T-cell (primary cell): ENCODE measurements at regions not wholly inside any gene's neighbourhood (a gene's known extent, or its start where the extent isn't known, plus 50 kb on each side); places are given as distances from the start of the nearest gene placed in this dataset.

ENCODE experiments used
- ATAC-seq, 4 experiments: fragments of 200-7000 bp in 3 of 4; fragments of 150-1000 bp in 1 of 4; cut with Tn5 transposase; replicated peaks in 1 of 4; 1 replicate in 3 of 4; 2 replicates in 1 of 4; pipeline ENCODE4 v1.10.0; 2021; ENCODE audit warnings: moderate library complexity in 3 of 4, mild to moderate bottlenecking in 2 of 4, moderate number of reproducible peaks in 1 of 4
- CTCF ChIA-PET, 2 donors: fragments of 300-600 bp; sonication (Branson Sonifier 250); formaldehyde crosslinking; loops; one replicate each; lab custom pipeline; 2022; ENCODE audit warnings: antibody characterized with exemption in 2 of 2; lab: Charles Lee
- POLR2A ChIA-PET, 2 donors: fragments of 300-600 bp; sonication (Branson Sonifier 250); formaldehyde crosslinking; loops; one replicate each; lab custom pipeline; 2022; ENCODE audit warnings: antibody characterized with exemption in 2 of 2; lab: Charles Lee
- DNase-seq, 35 experiments: peaks; one replicate each; pipeline versions ENCODE4 v3.0.0 to v3.0.0-alpha.2; 2013 to 2023
- H3K27ac ChIP-seq: one replicate; pipeline ENCODE4 v1.5.1; 2013; ENCODE audit warnings: low read length
- H3K27me3 ChIP-seq, 2 experiments: replicated peaks in 1 of 2; 1 replicate in 1 of 2; 2 replicates in 1 of 2; pipeline versions ENCODE4 v1.6.1 to v1.7.0; 2013; ENCODE audit warnings: low read length in 1 of 2, mixed read lengths in 1 of 2; ENCODE audit not compliant: control insufficient read depth in 2 of 2, insufficient read depth in 2 of 2; ENCODE audit errors: extremely low read depth in 1 of 2
- H3K36me3 ChIP-seq, 2 donors: 1 replicate in 1 of 2; 2 replicates in 1 of 2; pipeline versions ENCODE4 v1.6.1 to v1.7.0; 2013; ENCODE audit warnings: low read length in 1 of 2; ENCODE audit not compliant: control insufficient read depth in 2 of 2, insufficient read depth in 1 of 2; ENCODE audit errors: extremely low read depth in 1 of 2
- H3K4me1 ChIP-seq, 2 experiments: 1 replicate in 1 of 2; 2 replicates in 1 of 2; pipeline versions ENCODE4 v1.6.1 to v1.7.0; 2013; ENCODE audit warnings: low read length in 2 of 2, mixed read lengths in 1 of 2; ENCODE audit not compliant: insufficient read depth in 2 of 2, control insufficient read depth in 1 of 2; ENCODE audit errors: extremely low read depth in 1 of 2
- H3K4me3 ChIP-seq, 2 donors: 1 replicate in 1 of 2; 2 replicates in 1 of 2; pipeline versions ENCODE4 v1.5.1 to v1.7.0; 2013; ENCODE audit warnings: mild to moderate bottlenecking in 2 of 2, low read length in 1 of 2, moderate library complexity in 1 of 2; ENCODE audit not compliant: control insufficient read depth in 1 of 2; ENCODE audit errors: extremely low read depth in 1 of 2
- H3K9me3 ChIP-seq: 2 replicates; pipeline ENCODE4 v1.7.0; 2013
- H3K27ac Mint-ChIP-seq, 2 donors: one replicate each; pipeline ENCODE4 v1.8.0; 2020 to 2021; ENCODE audit warnings: mild to moderate bottlenecking in 2 of 2, mixed read lengths in 2 of 2
- H3K27me3 Mint-ChIP-seq, 2 donors: one replicate each; pipeline ENCODE4 v1.8.0; 2021 to 2022; ENCODE audit warnings: mixed read lengths in 2 of 2
- H3K36me3 Mint-ChIP-seq: one replicate; pipeline ENCODE4 v1.8.0; 2021; ENCODE audit warnings: mixed read lengths
- H3K4me1 Mint-ChIP-seq, 3 donors: one replicate each; pipeline ENCODE4 v1.8.0; 2020 to 2022; ENCODE audit warnings: mixed read lengths in 3 of 3, mild to moderate bottlenecking in 1 of 3
- H3K4me3 Mint-ChIP-seq, 3 donors: one replicate each; pipeline ENCODE4 v1.8.0; 2020 to 2022; ENCODE audit warnings: mild to moderate bottlenecking in 3 of 3, mixed read lengths in 3 of 3, moderate library complexity in 3 of 3
- H3K9me3 Mint-ChIP-seq, 3 donors: one replicate each; pipeline ENCODE4 v1.8.0; 2020 to 2022; ENCODE audit warnings: mixed read lengths in 3 of 3
- WGBS: methylation state at CpG from one replicate; pipeline ENCODE4 v1.1.5; 2013; ENCODE audit warnings: missing lambda C conversion rate; ENCODE audit not compliant: insufficient coverage; 5-methylcytosine and 5-hydroxymethylcytosine counted together

DNA sequence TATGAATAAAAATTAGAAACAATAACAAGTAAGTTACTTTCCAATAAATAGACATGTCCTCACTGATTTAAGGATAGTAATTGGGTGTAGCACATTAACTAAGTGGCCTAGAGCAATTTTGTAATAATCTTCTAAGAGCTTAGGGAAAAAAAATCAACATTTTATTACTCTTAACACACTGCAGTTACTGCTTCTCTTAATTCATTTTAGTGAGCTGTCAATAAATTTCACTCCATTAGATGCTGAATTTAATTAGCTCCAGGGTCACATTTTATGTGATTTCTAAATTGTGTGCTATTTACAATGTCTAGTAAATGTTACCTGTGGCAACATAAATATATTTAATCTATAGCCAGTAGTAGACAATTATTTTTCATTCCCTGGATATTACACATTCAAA lies 612.0 kb downstream of the C4orf33 start:
- POLR2A ChIA-PET: no interaction called here
- no peaks in the 10 kb centered on the region for H3K36me3 Mint-ChIP-seq
- no peaks in the 10 kb centered on the region for H3K9me3 ChIP-seq
- H3K9me3 Mint-ChIP-seq: peaks cover 0 to 8% (median 5%) of the 10 kb centered on the region in 3 donors
- no peaks in the 10 kb centered on the region for H3K27me3 Mint-ChIP-seq
- no peak overlapping the region for H3K4me3 ChIP-seq
- no peak overlapping the region for H3K4me3 Mint-ChIP-seq
- CTCF ChIA-PET: no interaction called here
- DNase-seq: no peak
- H3K27ac ChIP-seq: no peak overlapping the region
- no peak overlapping the region for H3K27ac Mint-ChIP-seq
- no peaks in the 10 kb centered on the region for H3K36me3 ChIP-seq
- ATAC-seq: no peak
- no peaks in the 10 kb centered on the region for H3K27me3 ChIP-seq
- peaks cover 0 to 2% (median 0%) of the 10 kb centered on the region in 3 donors for H3K4me1 Mint-ChIP-seq
- peaks cover 0 to 22% of the 10 kb centered on the region in 2 experiments for H3K4me1 ChIP-seq

DNA sequence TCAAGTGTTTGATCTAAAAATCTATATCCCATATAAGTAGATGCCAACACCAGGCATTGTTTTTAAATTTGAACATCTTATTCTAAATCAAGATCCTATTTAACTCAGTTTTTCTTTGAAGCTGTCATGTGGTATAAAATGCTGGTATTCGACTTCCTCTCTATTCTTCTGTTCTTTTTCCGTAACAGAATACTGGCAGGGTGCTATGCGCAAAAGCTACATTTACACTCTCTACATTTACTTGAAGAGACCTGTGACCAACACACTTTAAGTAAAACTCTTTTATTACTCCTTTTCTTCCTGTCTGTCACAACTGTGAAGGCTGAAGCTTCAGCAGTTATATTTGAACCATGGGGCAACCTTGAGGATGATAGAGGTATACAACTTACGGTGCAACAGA lies 612.8 kb downstream of the C4orf33 start:
- Mint-ChIP-seq H3K4me1 (peaks cover 0 to 2% (median 0%) of the 10 kb centered on the region in 3 donors), H3K4me3 (no peak overlapping the region), H3K36me3 (no peaks in the 10 kb centered on the region), H3K27ac (no peak overlapping the region), H3K9me3 (peaks cover 0 to 8% (median 5%) of the 10 kb centered on the region in 3 donors), H3K27me3 (no peaks in the 10 kb centered on the region)
- Histone ChIP-seq H3K36me3 (no peaks in the 10 kb centered on the region), H3K4me1 (peaks cover 0 to 22% of the 10 kb centered on the region in 2 experiments), H3K27me3 (no peaks in the 10 kb centered on the region), H3K9me3 (no peaks in the 10 kb centered on the region), H3K27ac (no peak overlapping the region), H3K4me3 (no peak overlapping the region)
- ATAC-seq: peak in 1 of 4 experiments; percentile 16
- WGBS: no CpG with 5 or more reads among the region's 4 CpGs
- no peak for DNase-seq
- POLR2A ChIA-PET: no interaction called here
- CTCF ChIA-PET: no interaction called here

DNA sequence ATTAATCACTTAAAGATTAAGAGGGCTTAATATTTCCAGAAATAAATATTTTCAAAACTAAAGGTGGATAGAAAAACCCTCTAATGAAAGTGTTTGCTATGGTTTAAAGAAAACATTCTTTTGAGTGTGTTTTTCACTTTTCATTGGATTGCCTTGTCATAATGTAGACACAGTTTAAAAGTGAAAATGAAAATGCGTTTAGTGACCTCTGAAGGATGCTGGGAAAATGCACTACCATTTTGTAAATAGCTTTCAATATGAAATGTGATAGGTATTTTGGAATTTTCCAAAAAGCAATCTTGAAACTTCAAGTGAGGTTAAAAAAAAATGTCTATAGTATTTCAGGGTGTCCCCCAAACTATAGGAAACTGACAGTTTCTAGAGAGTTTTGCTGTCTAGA lies 642.2 kb downstream of the C4orf33 start:
- no peaks in the 10 kb centered on the region for H3K9me3 ChIP-seq
- POLR2A ChIA-PET: no interaction called here
- no peak overlapping the region for H3K27ac ChIP-seq
- CTCF ChIA-PET: no interaction called here
- H3K4me3 Mint-ChIP-seq: no peak overlapping the region
- no peaks in the 10 kb centered on the region for H3K4me1 Mint-ChIP-seq
- no peak overlapping the region for H3K4me3 ChIP-seq
- no peak for ATAC-seq
- H3K36me3 ChIP-seq: no peaks in the 10 kb centered on the region
- H3K9me3 Mint-ChIP-seq: peaks cover 0 to 8% (median 0%) of the 10 kb centered on the region in 3 donors
- no peaks in the 10 kb centered on the region for H3K4me1 ChIP-seq
- no peaks in the 10 kb centered on the region for H3K27me3 ChIP-seq
- no peaks in the 10 kb centered on the region for H3K27me3 Mint-ChIP-seq
- DNase-seq: no peak
- no peaks in the 10 kb centered on the region for H3K36me3 Mint-ChIP-seq
- 50% methylated on average over 1 of the region's 1 CpG for WGBS
- H3K27ac Mint-ChIP-seq: no peak overlapping the region

DNA sequence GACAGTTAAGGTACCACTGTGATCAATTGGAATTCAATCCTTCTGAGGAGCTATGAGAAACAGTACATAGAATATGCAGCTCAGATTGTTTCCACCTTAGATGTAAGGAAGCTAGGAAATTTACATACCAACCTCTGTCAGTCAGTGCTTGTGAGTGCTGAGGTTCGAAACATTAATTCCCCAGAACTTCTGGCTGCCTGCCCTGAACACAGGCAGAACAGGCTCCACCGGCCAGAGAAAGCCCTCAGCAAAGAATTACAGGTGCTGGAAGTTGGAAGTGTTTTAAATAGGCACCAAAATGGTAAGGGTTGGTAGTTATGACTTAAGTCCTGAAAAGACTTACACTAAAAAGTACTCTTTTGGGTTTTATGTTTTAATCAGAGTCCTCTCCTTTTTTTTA lies 651.8 kb downstream of the C4orf33 start:
- no peak overlapping the region for H3K4me3 Mint-ChIP-seq
- Histone ChIP-seq H3K27me3 (no peaks in the 10 kb centered on the region), H3K4me1 (no peaks in the 10 kb centered on the region), H3K36me3 (no peaks in the 10 kb centered on the region), H3K9me3 (no peaks in the 10 kb centered on the region), H3K27ac (no peak overlapping the region), H3K4me3 (no peak overlapping the region)
- CTCF ChIA-PET: no interaction called here
- POLR2A ChIA-PET: interaction anchor here in 1 of 2 donors (0.6 kb wide), 1 partner anchor 28 kb away, joined by 3 read pairs; no protein-coding TSS in a partner anchor
- WGBS: no CpG with 5 or more reads among the region's 2 CpGs
- ATAC-seq (no peak), DNase-seq (no peak)
- H3K27me3 Mint-ChIP-seq: no peaks in the 10 kb centered on the region
- no peak overlapping the region for H3K27ac Mint-ChIP-seq
- H3K9me3 Mint-ChIP-seq: peaks cover 0 to 11% (median 4%) of the 10 kb centered on the region in 3 donors
- no peaks in the 10 kb centered on the region for H3K36me3 Mint-ChIP-seq
- H3K4me1 Mint-ChIP-seq: no peaks in the 10 kb centered on the region

DNA sequence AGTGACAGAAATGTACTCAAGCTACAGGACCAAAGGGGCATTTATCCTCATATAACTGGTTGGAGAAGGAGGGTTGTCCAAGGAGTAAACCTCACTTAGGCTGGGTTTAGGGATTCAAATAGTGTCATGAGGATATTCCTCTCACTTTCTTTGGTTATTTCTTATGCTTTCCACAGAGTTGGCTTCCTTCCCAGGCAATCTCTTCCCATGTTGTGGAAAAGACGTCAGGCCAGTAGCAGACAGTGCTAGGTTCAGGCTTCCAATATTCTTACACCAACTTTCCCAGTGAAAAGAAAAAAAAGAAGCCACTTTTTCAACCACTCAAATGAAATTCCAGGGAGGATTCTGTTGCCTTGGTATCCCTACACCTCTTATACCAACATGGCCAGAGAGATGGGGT lies 653.0 kb downstream of the C4orf33 start:
- Histone ChIP-seq H3K36me3 (no peaks in the 10 kb centered on the region), H3K27me3 (no peaks in the 10 kb centered on the region), H3K27ac (no peak overlapping the region), H3K4me3 (no peak overlapping the region), H3K4me1 (no peaks in the 10 kb centered on the region), H3K9me3 (no peaks in the 10 kb centered on the region)
- no peaks in the 10 kb centered on the region for H3K36me3 Mint-ChIP-seq
- no peaks in the 10 kb centered on the region for H3K4me1 Mint-ChIP-seq
- ATAC-seq (no peak), DNase-seq (no peak)
- no peak overlapping the region for H3K4me3 Mint-ChIP-seq
- 33% methylated on average over 1 of the region's 1 CpG for WGBS
- H3K27ac Mint-ChIP-seq: no peak overlapping the region
- H3K9me3 Mint-ChIP-seq: peaks cover 0 to 11% (median 4%) of the 10 kb centered on the region in 3 donors
- ChIA-PET CTCF (no interaction called here), POLR2A (no interaction called here)
- H3K27me3 Mint-ChIP-seq: no peaks in the 10 kb centered on the region

DNA sequence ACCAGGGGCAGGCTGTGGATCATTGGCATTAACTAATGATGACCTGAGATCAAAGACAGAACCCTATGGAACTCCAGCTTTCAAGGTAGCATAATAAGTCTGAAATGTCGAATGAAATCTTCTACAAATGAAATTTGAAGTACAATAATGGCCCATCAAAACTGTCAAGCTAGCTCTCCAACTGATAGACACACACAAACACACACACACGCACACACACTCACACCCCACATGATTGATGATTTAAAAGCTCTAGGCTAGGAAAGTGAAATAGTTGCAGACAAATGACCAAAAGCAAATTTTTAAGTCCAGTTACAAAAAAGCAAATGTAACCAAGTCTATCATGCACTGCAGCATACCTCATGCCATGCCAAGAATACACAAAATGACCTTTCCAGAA lies 655.7 kb downstream of the C4orf33 start:
- H3K4me3 Mint-ChIP-seq: no peak overlapping the region
- no peaks in the 10 kb centered on the region for H3K27me3 Mint-ChIP-seq

DNA sequence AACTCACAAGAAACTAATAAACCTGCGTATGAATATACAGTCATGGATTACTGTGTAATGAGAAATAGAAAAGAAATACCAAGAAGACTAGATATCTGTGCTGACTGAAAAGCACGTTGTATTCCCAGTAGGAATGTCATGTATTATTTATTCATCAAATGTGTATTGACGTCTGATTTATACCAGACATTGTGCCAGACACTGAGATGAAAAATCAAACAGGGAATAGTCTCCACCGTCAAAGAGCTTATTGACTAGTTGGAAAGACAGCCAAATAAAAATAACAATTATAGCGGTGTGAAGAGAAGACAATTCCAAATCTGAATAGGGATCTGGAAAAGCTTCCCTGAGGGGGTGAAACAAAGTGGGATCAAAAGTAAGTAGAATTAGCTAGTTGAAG lies 687.6 kb downstream of the C4orf33 start:
- Histone ChIP-seq H3K27me3 (no peaks in the 10 kb centered on the region), H3K4me3 (no peak overlapping the region), H3K4me1 (no peaks in the 10 kb centered on the region), H3K9me3 (no peaks in the 10 kb centered on the region), H3K36me3 (no peaks in the 10 kb centered on the region), H3K27ac (no peak overlapping the region)
- H3K27ac Mint-ChIP-seq: no peak overlapping the region
- H3K27me3 Mint-ChIP-seq: no peaks in the 10 kb centered on the region
- ChIA-PET POLR2A (no interaction called here), CTCF (no interaction called here)
- no peaks in the 10 kb centered on the region for H3K36me3 Mint-ChIP-seq
- no peaks in the 10 kb centered on the region for H3K4me1 Mint-ChIP-seq
- WGBS: no CpG with 5 or more reads among the region's 5 CpGs
- DNase-seq (no peak), ATAC-seq (no peak)
- H3K9me3 Mint-ChIP-seq: peaks cover 0 to 6% (median 4%) of the 10 kb centered on the region in 3 donors
- no peak overlapping the region for H3K4me3 Mint-ChIP-seq

More for the DNA sequence above, 655.7 kb downstream of the C4orf33 start:
- ChIA-PET CTCF (no interaction called here), POLR2A (no interaction called here)
- no peak overlapping the region for H3K4me3 ChIP-seq
- no CpG with 5 or more reads among the region's 2 CpGs for WGBS
- no peak for ATAC-seq
- Mint-ChIP-seq H3K9me3 (peaks cover 0 to 9% (median 2%) of the 10 kb centered on the region in 3 donors), H3K4me1 (no peaks in the 10 kb centered on the region), H3K36me3 (no peaks in the 10 kb centered on the region), H3K27ac (no peak overlapping the region)
- H3K9me3 ChIP-seq: no peaks in the 10 kb centered on the region
- no peak overlapping the region for H3K27ac ChIP-seq
- H3K4me1 ChIP-seq: no peaks in the 10 kb centered on the region
- H3K36me3 ChIP-seq: no peaks in the 10 kb centered on the region
- no peaks in the 10 kb centered on the region for H3K27me3 ChIP-seq
- DNase-seq: no peak
